Activated CD4-positive, alpha-beta T cell treated with anti-CD3 and anti-CD28 coated beads, Interleukin-2, amount 50 U/mL, for 16 hours (primary cell): ENCODE measurements at regions not wholly inside any gene's neighbourhood (a gene's known extent, or its start where the extent isn't known, plus 50 kb on each side); places are given as distances from the start of the nearest gene placed in this dataset.

Experiments used
- DNase-seq: peaks from one replicate; pipeline ENCODE4 v3.0.0-alpha.2; 2020

GRCh38 chr12:67161322-67161918, 107.7 kb upstream of the CAND1 start:
- peak; percentile 47 for DNase-seq

GRCh38 chr12:67173258-67173657, 95.9 kb upstream of the CAND1 start:
- DNase-seq = no peak

- DNase-seq = no peak
Measured at GRCh38 chr12:67182551-67182950, 86.6 kb upstream of the CAND1 start.

- DNase-seq = peak; percentile 3
Measured at GRCh38 chr12:67193704-67194103, 75.5 kb upstream of the CAND1 start.

- DNase-seq = no peak
Measured at GRCh38 chr12:67200386-67200785, 68.8 kb upstream of the CAND1 start.

- no peak for DNase-seq
Measured at GRCh38 chr12:67202011-67202677, 67.0 kb upstream of the CAND1 start.

- no peak for DNase-seq
Measured at GRCh38 chr12:67202678-67203012, 66.5 kb upstream of the CAND1 start.

GRCh38 chr12:67208281-67209067, 60.7 kb upstream of the CAND1 start:
- no peak for DNase-seq

GRCh38 chr12:67211029-67211428, 58.1 kb upstream of the CAND1 start:
- DNase-seq = no peak

GRCh38 chr12:67211494-67211893, 57.7 kb upstream of the CAND1 start:
- DNase-seq = no peak

- no peak for DNase-seq
Measured at GRCh38 chr12:67217647-67218046, 51.5 kb upstream of the CAND1 start.
